T-helper 1 cell treated with Interleukin-12 subunit alpha and Interleukin-12 subunit beta and Interleukin-4 antibody, amounts not matched to agents 30 μg/mL and 1 μg/mL, for 36 hours (primary cell): ENCODE measurements at regions not wholly inside any gene's neighbourhood (a gene's known extent, or its start where the extent isn't known, plus 50 kb on each side); places are given as distances from the start of the nearest gene placed in this dataset.

Experiments used
- H3K27ac Mint-ChIP-seq: one replicate; pipeline ENCODE4 v1.8.0; 2021; ENCODE audit warnings: mild to moderate bottlenecking, mixed read lengths
- H3K27me3 Mint-ChIP-seq: one replicate; pipeline ENCODE4 v1.8.0; 2021; ENCODE audit warnings: low read depth, mixed read lengths
- H3K36me3 Mint-ChIP-seq: one replicate; pipeline ENCODE4 v1.8.0; 2021; ENCODE audit warnings: low read depth, mixed read lengths
- H3K4me1 Mint-ChIP-seq: one replicate; pipeline ENCODE4 v1.8.0; 2021; ENCODE audit warnings: low read depth, mixed read lengths
- H3K4me3 Mint-ChIP-seq: one replicate; pipeline ENCODE4 v1.8.0; 2021; ENCODE audit warnings: mild to moderate bottlenecking, moderate library complexity, mixed read lengths
- H3K9me3 Mint-ChIP-seq: one replicate; pipeline ENCODE4 v1.8.0; 2021; ENCODE audit warnings: mixed read lengths

DNA sequence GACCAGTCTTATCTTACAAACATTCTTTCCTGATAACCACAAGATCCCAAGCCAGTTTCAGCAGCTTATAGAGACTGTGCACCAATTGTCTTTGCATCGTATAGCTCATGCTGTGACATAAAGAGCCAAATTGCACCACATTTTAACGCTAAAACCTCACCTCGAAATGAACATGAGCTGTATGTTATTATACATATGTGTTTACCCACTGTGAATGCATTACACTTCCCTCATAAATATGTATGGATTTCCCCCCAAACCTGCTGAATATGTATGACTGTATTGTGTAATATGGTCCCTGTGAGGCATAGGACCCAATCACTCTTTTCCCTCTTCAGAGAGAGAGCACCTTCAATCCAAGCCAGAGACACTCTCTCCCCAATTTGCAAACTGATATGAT, 692.4 kb downstream of the NLGN4X start:
- no peaks in the 10 kb centered on the region for H3K36me3 Mint-ChIP-seq
- H3K9me3 Mint-ChIP-seq: peaks cover 26% of the 10 kb centered on the region
- no peak overlapping the region for H3K27ac Mint-ChIP-seq
- no peaks in the 10 kb centered on the region for H3K27me3 Mint-ChIP-seq
- H3K4me1 Mint-ChIP-seq: no peaks in the 10 kb centered on the region
- H3K4me3 Mint-ChIP-seq: no peak overlapping the region

DNA sequence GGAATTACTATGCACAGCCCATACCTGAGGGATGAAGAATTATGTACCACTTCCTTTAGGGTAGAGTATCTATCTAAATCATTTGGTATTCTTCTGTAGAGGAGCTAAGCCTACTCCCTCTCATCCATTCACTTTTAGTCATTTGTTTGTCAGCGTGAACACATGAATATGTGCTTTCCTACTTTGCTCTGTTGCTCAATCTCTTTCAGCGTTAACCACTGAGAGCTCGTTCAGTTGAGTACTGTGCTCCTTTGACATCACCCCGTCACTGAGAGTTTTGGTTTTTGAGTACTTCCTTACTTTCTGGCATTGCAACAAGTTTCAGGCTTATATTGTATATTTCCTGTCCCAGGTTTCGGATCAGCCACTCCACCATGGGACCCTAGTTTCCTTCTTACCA, 700.6 kb downstream of the NLGN4X start:
- Mint-ChIP-seq H3K36me3 (no peaks in the 10 kb centered on the region), H3K9me3 (peaks cover 18% of the 10 kb centered on the region), H3K27me3 (no peaks in the 10 kb centered on the region), H3K4me3 (no peak overlapping the region), H3K4me1 (no peaks in the 10 kb centered on the region), H3K27ac (no peak overlapping the region)

DNA sequence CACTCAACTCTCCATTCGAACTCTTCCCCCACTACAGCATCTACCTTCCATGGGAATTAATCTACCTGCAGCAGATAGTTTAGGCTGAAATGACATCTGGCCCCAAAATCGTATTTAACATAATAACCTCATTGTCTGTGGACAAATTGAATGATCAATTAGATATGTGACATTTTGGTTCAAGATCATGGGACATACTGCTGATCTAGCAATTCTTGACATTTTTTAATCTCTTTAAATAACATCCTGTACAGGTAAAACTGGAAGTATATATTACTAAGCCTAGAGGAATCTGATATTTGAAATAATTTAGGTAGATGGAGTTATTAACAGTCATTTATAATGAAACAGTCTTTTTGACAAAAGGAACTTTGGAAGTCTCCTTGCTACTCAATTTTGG, 702.5 kb downstream of the NLGN4X start:
- H3K27ac Mint-ChIP-seq: no peak overlapping the region
- peaks cover 15% of the 10 kb centered on the region for H3K9me3 Mint-ChIP-seq
- H3K27me3 Mint-ChIP-seq: no peaks in the 10 kb centered on the region
- H3K36me3 Mint-ChIP-seq: no peaks in the 10 kb centered on the region
- no peak overlapping the region for H3K4me3 Mint-ChIP-seq
- no peaks in the 10 kb centered on the region for H3K4me1 Mint-ChIP-seq

DNA sequence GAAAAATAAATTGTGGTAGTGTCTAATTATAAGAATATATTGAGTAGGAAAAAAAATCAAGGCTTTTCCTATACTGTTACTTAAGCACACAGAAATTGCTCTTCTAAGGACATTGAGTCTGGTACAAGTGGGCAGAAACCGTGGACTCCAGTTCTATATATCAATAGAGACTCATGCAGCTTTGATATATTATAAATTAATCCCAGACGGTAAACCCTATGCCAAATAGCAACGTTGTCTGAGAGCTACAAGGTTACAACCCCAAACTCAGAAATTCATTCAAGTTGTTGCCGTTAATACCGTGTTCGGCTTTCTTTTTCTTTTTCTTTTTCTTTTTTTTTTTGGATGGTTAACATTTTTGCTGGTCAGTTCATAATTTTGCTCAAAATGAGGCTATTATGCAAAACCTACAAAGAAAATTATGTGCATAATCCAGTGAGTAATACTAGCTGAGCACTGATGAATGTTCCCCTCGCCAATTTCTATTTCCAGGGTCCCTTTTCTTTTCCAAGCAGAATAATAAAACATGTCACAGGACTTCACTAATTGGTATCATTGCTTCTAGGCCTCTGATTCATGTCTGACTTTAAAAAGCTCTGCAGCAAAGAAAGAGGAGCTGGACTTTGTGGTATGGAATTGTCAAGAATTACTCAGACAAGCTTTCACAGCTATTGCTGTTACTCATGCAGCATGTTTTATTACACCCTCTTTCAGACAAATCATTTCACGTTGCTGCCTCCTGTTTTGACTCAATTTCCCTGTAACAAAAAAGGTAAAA, 737.7 kb downstream of the NLGN4X start:
- Mint-ChIP-seq H3K9me3 (peaks cover 11% of the 10 kb centered on the region), H3K4me1 (no peaks in the 10 kb centered on the region), H3K36me3 (no peaks in the 10 kb centered on the region), H3K4me3 (no peak overlapping the region), H3K27ac (no peak overlapping the region), H3K27me3 (no peaks in the 10 kb centered on the region)

DNA sequence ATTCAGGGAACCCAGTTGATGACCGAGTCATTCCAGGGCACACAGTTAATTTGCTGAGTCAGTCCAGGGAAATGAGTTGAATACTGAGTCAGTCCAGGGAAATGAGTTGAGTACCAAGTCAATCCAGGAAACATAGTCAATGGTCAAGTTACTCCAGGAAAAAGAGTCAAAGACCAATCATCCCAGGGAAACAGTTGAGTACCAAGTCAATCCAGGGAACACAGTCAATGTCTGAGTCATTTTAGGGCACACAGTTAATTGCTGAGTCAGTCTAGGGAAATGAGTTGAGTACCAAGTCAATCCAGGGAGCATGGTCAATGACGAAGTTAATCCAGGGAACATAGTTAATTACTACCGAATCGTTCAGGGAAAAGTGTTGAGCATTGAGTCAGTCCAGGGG, 754.4 kb downstream of the NLGN4X start:
- H3K4me3 Mint-ChIP-seq: no peak overlapping the region
- no peaks in the 10 kb centered on the region for H3K36me3 Mint-ChIP-seq
- no peaks in the 10 kb centered on the region for H3K27me3 Mint-ChIP-seq
- H3K9me3 Mint-ChIP-seq: peaks cover 14% of the 10 kb centered on the region
- H3K4me1 Mint-ChIP-seq: no peaks in the 10 kb centered on the region
- H3K27ac Mint-ChIP-seq: no peak overlapping the region

DNA sequence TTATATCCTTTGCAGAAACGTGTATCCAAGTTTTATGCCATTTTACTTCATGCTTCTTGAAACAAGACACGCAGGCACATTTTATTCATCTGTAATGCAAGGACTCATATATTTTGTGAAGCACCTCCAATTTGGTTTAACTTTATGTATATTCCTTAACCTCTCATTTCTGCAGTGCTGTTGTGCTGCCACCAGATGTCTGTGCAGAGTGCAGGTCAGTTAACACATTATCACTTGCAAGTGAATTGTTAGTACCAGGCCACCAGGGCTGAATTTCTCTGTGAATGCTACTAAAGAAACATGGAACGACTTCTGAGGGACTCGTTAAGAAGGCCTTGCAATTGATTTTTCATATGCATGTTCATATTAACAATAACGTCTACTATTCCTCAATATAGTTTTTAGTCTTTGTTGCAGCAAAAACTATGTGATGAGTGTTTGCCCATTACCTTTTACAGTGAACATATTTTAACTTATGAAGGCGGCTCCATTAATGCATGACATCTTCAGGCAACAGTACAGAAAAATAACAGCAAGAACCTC, 770.3 kb downstream of the NLGN4X start:
- no peaks in the 10 kb centered on the region for H3K27me3 Mint-ChIP-seq
- H3K36me3 Mint-ChIP-seq: no peaks in the 10 kb centered on the region
- peaks cover 3% of the 10 kb centered on the region for H3K9me3 Mint-ChIP-seq
- H3K27ac Mint-ChIP-seq: no peak overlapping the region
- no peak overlapping the region for H3K4me3 Mint-ChIP-seq
- H3K4me1 Mint-ChIP-seq: no peaks in the 10 kb centered on the region

DNA sequence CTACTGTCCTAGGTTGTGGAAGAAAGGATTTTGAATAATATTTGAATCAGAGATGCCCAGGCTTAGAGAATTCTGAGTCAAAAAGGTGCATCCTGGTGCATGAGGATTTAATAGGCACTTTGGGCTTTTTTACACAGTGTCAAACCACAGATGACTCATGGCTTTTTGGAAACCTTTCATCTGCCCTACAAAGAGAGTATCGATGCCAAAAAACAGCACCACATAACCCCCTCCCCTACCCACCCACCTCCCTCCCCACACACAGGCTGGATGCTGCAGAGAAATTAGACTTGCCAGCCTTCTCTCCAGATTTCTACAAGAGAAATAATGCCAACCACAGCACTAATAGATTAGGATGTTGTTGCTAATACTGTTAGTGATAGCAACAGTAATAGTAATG, 779.3 kb downstream of the NLGN4X start:
- Mint-ChIP-seq H3K4me1 (no peaks in the 10 kb centered on the region), H3K4me3 (no peak overlapping the region), H3K27ac (no peak overlapping the region), H3K27me3 (no peaks in the 10 kb centered on the region), H3K36me3 (no peaks in the 10 kb centered on the region), H3K9me3 (no peaks in the 10 kb centered on the region)

DNA sequence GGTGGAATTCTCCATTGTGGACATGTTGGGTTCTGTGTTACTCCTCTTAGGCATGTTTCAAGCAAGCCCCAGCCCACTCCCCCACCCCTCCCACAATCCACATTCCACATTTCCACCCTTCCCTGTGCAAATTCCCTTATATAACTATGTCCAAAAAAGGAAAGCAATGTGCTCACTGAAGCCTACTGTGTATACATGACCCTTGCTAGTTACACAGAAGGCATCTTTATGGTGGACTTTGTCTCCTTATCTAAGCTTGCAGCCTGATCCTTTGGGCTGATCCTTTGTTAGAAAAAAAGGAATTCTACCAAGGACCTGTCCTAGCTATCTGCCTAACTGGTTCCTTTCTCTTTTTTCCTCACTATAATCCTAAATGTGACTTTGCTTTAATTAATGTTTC, 796.8 kb downstream of the NLGN4X start:
- Mint-ChIP-seq H3K9me3 (peaks cover 4% of the 10 kb centered on the region), H3K4me3 (no peak overlapping the region), H3K27me3 (no peaks in the 10 kb centered on the region), H3K4me1 (no peaks in the 10 kb centered on the region), H3K36me3 (no peaks in the 10 kb centered on the region), H3K27ac (no peak overlapping the region)

DNA sequence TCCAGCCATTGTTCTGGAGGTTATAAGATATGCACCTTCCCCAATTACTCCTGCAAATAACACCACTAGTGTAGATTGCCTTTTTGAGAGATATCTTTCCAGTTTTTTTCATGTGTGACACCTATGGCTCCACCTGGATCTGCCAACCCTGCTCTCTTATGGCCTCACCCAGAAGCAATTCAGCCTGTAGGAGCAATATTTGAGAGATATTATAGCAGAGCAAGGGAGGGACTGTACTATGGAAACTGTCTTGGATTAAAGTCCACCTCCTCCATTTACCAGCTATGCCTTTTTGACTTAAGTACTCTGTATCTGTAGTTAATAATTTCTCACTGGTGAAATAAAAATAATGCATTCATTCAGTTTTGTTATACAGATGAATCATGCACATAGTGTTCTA, 803.5 kb downstream of the NLGN4X start:
- peaks cover 11% of the 10 kb centered on the region for H3K9me3 Mint-ChIP-seq
- H3K27ac Mint-ChIP-seq: no peak overlapping the region
- H3K36me3 Mint-ChIP-seq: no peaks in the 10 kb centered on the region
- H3K27me3 Mint-ChIP-seq: no peaks in the 10 kb centered on the region
- H3K4me3 Mint-ChIP-seq: no peak overlapping the region
- H3K4me1 Mint-ChIP-seq: no peaks in the 10 kb centered on the region

DNA sequence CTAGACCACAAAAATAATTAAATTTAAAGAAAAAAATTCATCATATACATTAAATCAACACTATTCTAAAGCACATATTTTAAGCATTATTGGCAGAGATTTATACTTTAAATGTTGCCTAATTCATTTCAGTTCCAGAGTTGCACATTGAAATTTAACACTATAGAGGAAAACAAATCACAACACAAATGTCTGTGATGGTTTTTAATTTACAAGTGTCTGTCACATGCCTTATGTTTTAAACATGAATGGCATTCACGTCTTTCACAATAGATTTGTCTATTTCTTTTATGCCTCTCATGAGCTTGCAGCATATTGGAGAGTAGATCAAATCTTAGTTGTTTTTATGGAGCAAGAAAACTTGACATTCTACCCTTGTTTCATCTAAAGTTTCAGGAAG, 811.3 kb downstream of the NLGN4X start:
- Mint-ChIP-seq H3K4me3 (no peak overlapping the region), H3K4me1 (no peaks in the 10 kb centered on the region), H3K9me3 (no peaks in the 10 kb centered on the region), H3K27me3 (no peaks in the 10 kb centered on the region), H3K36me3 (no peaks in the 10 kb centered on the region), H3K27ac (no peak overlapping the region)

DNA sequence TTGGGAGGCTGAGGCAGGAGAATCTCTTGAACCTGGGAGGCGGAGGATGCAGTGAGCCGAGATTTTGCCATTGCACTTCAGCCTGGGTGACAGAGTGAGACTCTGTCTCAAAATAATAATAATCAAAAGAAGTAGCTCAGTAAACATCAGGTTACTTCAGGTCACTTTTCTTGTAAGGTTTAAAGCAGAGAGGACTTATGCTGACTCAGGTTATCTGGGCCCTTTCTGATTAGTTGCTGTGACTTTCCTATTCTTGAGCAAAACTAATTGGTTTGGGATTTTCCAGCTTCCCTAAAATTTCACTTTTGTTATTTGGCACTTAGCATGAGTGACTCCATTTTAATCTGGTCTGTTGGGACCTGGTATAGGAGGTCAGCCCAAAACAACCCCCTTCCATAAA, 812.9 kb downstream of the NLGN4X start:
- no peaks in the 10 kb centered on the region for H3K9me3 Mint-ChIP-seq
- H3K27ac Mint-ChIP-seq: no peak overlapping the region
- H3K36me3 Mint-ChIP-seq: no peaks in the 10 kb centered on the region
- H3K4me1 Mint-ChIP-seq: no peaks in the 10 kb centered on the region
- H3K4me3 Mint-ChIP-seq: no peak overlapping the region
- H3K27me3 Mint-ChIP-seq: no peaks in the 10 kb centered on the region

DNA sequence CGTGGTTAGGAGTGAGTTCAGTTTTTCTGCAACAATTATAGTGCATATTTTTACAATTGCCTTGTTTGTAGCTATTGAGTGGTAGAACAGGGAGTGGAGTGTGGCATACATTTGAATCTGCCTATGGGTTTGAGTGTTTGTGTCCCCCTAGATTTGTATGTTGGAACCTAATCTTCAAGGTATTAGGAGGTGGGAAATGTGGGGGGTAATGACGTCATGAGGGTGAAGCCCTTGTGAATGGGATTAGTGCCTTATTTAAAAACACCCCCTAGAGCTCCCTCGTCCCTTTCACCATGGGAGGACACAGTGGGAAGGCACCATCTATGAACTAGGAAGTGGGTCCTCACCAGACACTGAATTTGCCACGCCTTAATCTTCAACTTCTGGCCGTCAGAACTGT, 819.6 kb downstream of the NLGN4X start:
- Mint-ChIP-seq H3K27me3 (no peaks in the 10 kb centered on the region), H3K9me3 (no peaks in the 10 kb centered on the region), H3K27ac (no peak overlapping the region), H3K4me3 (no peak overlapping the region), H3K36me3 (no peaks in the 10 kb centered on the region), H3K4me1 (no peaks in the 10 kb centered on the region)

DNA sequence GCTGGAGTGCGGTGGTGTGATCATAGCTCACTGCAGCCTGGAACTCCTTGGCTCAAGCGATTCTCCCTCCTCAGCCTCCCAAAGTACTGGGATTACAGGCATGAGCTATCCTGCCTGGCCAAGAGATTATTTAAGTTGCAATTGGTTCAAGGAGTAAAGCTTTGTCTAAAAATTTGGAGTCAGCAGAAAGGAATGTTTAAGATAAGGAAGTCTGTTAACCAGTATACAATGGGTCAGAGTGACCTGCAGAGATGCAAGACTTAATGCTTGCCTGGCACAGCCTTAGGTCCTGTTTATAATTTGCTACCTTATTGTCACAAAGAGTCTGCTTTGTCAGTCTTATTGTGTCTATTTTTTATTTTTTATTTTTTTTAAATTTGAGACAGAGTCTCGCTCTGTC, 826.2 kb downstream of the NLGN4X start:
- H3K4me1 Mint-ChIP-seq: no peaks in the 10 kb centered on the region
- H3K36me3 Mint-ChIP-seq: no peaks in the 10 kb centered on the region
- no peaks in the 10 kb centered on the region for H3K27me3 Mint-ChIP-seq

DNA sequence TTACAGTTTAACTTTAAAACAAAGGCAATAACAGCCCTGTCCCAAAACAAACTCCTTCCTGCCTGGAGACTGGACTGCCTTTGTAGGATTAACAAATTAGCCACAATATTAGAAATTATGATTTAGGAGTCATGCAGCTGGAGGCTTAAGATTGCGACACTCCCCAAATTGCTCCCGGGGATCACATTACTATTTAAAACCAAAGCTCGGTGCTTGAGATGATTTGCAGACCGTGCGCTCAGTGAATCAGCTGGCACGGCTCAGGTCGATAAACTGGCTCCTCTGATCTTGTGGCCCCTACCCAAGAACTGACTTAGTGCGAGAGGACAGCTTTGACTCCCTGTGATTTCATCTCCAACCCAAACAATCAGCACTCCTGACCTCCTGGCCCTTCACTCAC, 829.3 kb downstream of the NLGN4X start:
- Mint-ChIP-seq H3K27me3 (no peaks in the 10 kb centered on the region), H3K4me3 (no peak overlapping the region), H3K9me3 (peaks cover 4% of the 10 kb centered on the region), H3K27ac (no peak overlapping the region), H3K4me1 (no peaks in the 10 kb centered on the region), H3K36me3 (no peaks in the 10 kb centered on the region)

More for the DNA sequence above, 826.2 kb downstream of the NLGN4X start:
- no peak overlapping the region for H3K4me3 Mint-ChIP-seq
- no peaks in the 10 kb centered on the region for H3K9me3 Mint-ChIP-seq
- no peak overlapping the region for H3K27ac Mint-ChIP-seq

DNA sequence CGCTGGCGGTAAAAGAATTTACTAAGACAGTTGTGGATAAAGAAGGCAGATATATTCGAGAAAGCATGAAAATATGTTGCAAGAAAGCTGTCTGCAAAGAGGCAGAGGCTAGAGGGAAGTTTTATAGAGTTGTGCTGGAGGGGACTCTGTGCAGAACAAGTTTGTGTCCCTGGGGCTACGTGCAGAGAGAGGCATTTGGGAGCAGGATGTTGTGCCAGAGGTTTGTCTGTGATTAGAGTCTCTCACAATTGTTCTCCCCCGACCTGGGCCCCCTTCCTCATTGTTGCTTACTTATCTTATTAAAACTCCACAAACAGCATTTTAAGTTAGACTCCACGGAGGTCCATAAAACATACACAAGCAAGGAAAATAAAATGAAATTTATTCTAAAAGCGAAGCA, 831.3 kb downstream of the NLGN4X start:
- H3K9me3 Mint-ChIP-seq: peaks cover 4% of the 10 kb centered on the region
- no peak overlapping the region for H3K27ac Mint-ChIP-seq
- no peaks in the 10 kb centered on the region for H3K27me3 Mint-ChIP-seq
- no peaks in the 10 kb centered on the region for H3K36me3 Mint-ChIP-seq
- H3K4me3 Mint-ChIP-seq: no peak overlapping the region
- no peaks in the 10 kb centered on the region for H3K4me1 Mint-ChIP-seq
